CD8-positive, alpha-beta memory T cell (primary cell): ENCODE measurements at regions not wholly inside any gene's neighbourhood (a gene's known extent, or its start where the extent isn't known, plus 50 kb on each side); places are given as distances from the start of the nearest gene placed in this dataset.

Experiments used
- CTCF ChIA-PET: fragments of 350-600 bp; sonication (Branson Sonifier 250); formaldehyde crosslinking; loops from one replicate; lab custom pipeline; 2021; ENCODE audit warnings: antibody characterized with exemption; lab: Charles Lee
- POLR2A ChIA-PET: fragments of 350-600 bp; sonication (Branson Sonifier 250); formaldehyde crosslinking; loops from one replicate; lab custom pipeline; 2021; ENCODE audit warnings: antibody characterized with exemption; lab: Charles Lee
- DNase-seq, 5 donors: peaks; one replicate each; pipeline versions ENCODE4 v3.0.0 to v3.0.0-alpha.2; 2020 to 2022; ENCODE audit warnings: mixed read lengths in 1 of 5
- H3K27ac ChIP-seq: one replicate; pipeline ENCODE4 v1.7.0; 2013; ENCODE audit warnings: low read depth, mild to moderate bottlenecking, low read length, moderate library complexity
- H3K27me3 ChIP-seq: 2 replicates; pipeline ENCODE4 v1.7.0; 2013; ENCODE audit warnings: low read length, mild to moderate bottlenecking; ENCODE audit not compliant: insufficient read depth, poor library complexity, severe bottlenecking
- H3K36me3 ChIP-seq: 2 replicates; pipeline ENCODE4 v1.7.0; 2013; ENCODE audit warnings: mild to moderate bottlenecking, low read length, moderate library complexity; ENCODE audit not compliant: insufficient read depth
- H3K4me1 ChIP-seq: 2 replicates; pipeline ENCODE4 v1.7.0; 2013; ENCODE audit warnings: mild to moderate bottlenecking, low read length, moderate library complexity; ENCODE audit not compliant: insufficient read depth
- H3K4me3 ChIP-seq: 2 replicates; pipeline ENCODE4 v1.7.0; 2013; ENCODE audit warnings: mild to moderate bottlenecking, low read length
- H3K9me3 ChIP-seq: 2 replicates; pipeline ENCODE4 v1.7.0; 2013; ENCODE audit warnings: mild to moderate bottlenecking, low read length
- H3K27ac Mint-ChIP-seq, 8 donors: one replicate each; pipeline ENCODE4 v1.8.0; 2020 to 2021; ENCODE audit warnings: mixed read lengths in 8 of 8, mild to moderate bottlenecking in 6 of 8, inconsistent platforms in 3 of 8, moderate library complexity in 3 of 8
- H3K27me3 Mint-ChIP-seq, 2 donors: one replicate each; pipeline ENCODE4 v1.8.0; 2020 to 2021; ENCODE audit warnings: mixed read lengths in 2 of 2, mild to moderate bottlenecking in 1 of 2, moderate library complexity in 1 of 2
- H3K36me3 Mint-ChIP-seq, 3 donors: one replicate each; pipeline ENCODE4 v1.8.0; 2020 to 2021; ENCODE audit warnings: mixed read lengths in 3 of 3, inconsistent platforms in 1 of 3, mild to moderate bottlenecking in 1 of 3
- H3K4me1 Mint-ChIP-seq, 3 donors: one replicate each; pipeline ENCODE4 v1.8.0; 2020 to 2021; ENCODE audit warnings: mixed read lengths in 3 of 3, inconsistent platforms in 1 of 3, mild to moderate bottlenecking in 1 of 3
- H3K4me3 Mint-ChIP-seq, 7 donors: one replicate each; pipeline ENCODE4 v1.8.0; 2020 to 2021; ENCODE audit warnings: mixed read lengths in 7 of 7, mild to moderate bottlenecking in 6 of 7, moderate library complexity in 4 of 7, inconsistent platforms in 2 of 7
- H3K9me3 Mint-ChIP-seq, 5 donors: one replicate each; pipeline ENCODE4 v1.8.0; 2020 to 2022; ENCODE audit warnings: mixed read lengths in 5 of 5, mild to moderate bottlenecking in 3 of 5, moderate library complexity in 2 of 5, inconsistent platforms in 1 of 5

GRCh38 chr10:57023626-57024025 is 662.6 kb upstream of the ZWINT start:
- no peaks in the 10 kb centered on the region for H3K27me3 Mint-ChIP-seq
- H3K9me3 ChIP-seq, result no peaks in the 10 kb centered on the region
- no peak for DNase-seq
- no peak overlapping the region for H3K27ac Mint-ChIP-seq
- H3K4me3 ChIP-seq, result no peak overlapping the region
- CTCF ChIA-PET, result no interaction called here
- H3K4me1 Mint-ChIP-seq, result no peaks in the 10 kb centered on the region
- H3K9me3 Mint-ChIP-seq, result peaks cover 2 to 26% (median 6%) of the 10 kb centered on the region in 5 donors
- no peaks in the 10 kb centered on the region for H3K36me3 Mint-ChIP-seq
- no peak overlapping the region for H3K27ac ChIP-seq
- H3K36me3 ChIP-seq, result no peaks in the 10 kb centered on the region
- no peak overlapping the region for H3K4me3 Mint-ChIP-seq
- POLR2A ChIA-PET, result no interaction called here
- no peaks in the 10 kb centered on the region for H3K4me1 ChIP-seq
- H3K27me3 ChIP-seq, result no peaks in the 10 kb centered on the region

GRCh38 chr10:57018452-57018851 is 657.4 kb upstream of the ZWINT start:
- peaks cover 10% of the 10 kb centered on the region for H3K9me3 ChIP-seq
- Mint-ChIP-seq H3K27ac (no peak overlapping the region), H3K9me3 (peaks cover 7 to 20% (median 12%) of the 10 kb centered on the region in 5 donors), H3K36me3 (no peaks in the 10 kb centered on the region), H3K4me3 (no peak overlapping the region), H3K4me1 (no peaks in the 10 kb centered on the region), H3K27me3 (no peaks in the 10 kb centered on the region)
- no peak overlapping the region for H3K27ac ChIP-seq
- no peaks in the 10 kb centered on the region for H3K27me3 ChIP-seq
- POLR2A ChIA-PET, result no interaction called here
- no peaks in the 10 kb centered on the region for H3K4me1 ChIP-seq
- CTCF ChIA-PET, result no interaction called here
- H3K36me3 ChIP-seq, result no peaks in the 10 kb centered on the region
- no peak for DNase-seq
- no peak overlapping the region for H3K4me3 ChIP-seq

- Histone ChIP-seq H3K27ac (no peak overlapping the region), H3K36me3 (no peaks in the 10 kb centered on the region), H3K9me3 (peaks cover 10% of the 10 kb centered on the region), H3K4me1 (no peaks in the 10 kb centered on the region), H3K27me3 (no peaks in the 10 kb centered on the region), H3K4me3 (no peak overlapping the region)
- Mint-ChIP-seq H3K36me3 (no peaks in the 10 kb centered on the region), H3K4me3 (no peak overlapping the region), H3K4me1 (no peaks in the 10 kb centered on the region), H3K9me3 (peaks cover 5 to 18% (median 12%) of the 10 kb centered on the region in 5 donors), H3K27ac (no peak overlapping the region), H3K27me3 (no peaks in the 10 kb centered on the region)
- POLR2A ChIA-PET, result no interaction called here
- CTCF ChIA-PET, result no interaction called here
- DNase-seq, result no peak
Measured at GRCh38 chr10:57017356-57018037, 656.4 kb upstream of the ZWINT start.

- ChIA-PET CTCF (no interaction called here), POLR2A (no interaction called here)
- H3K4me1 Mint-ChIP-seq, result no peaks in the 10 kb centered on the region
Measured at GRCh38 chr10:57015595-57016318, 654.7 kb upstream of the ZWINT start.

GRCh38 chr10:57015187-57015586 is 654.1 kb upstream of the ZWINT start:
- no peak for DNase-seq
- Mint-ChIP-seq H3K36me3 (no peaks in the 10 kb centered on the region), H3K27me3 (no peaks in the 10 kb centered on the region), H3K4me3 (no peak overlapping the region), H3K4me1 (no peaks in the 10 kb centered on the region), H3K27ac (no peak overlapping the region), H3K9me3 (peaks cover 4 to 13% (median 7%) of the 10 kb centered on the region in 5 donors)
- Histone ChIP-seq H3K4me1 (no peaks in the 10 kb centered on the region), H3K27me3 (no peaks in the 10 kb centered on the region), H3K36me3 (no peaks in the 10 kb centered on the region), H3K27ac (no peak overlapping the region), H3K9me3 (peaks cover 10% of the 10 kb centered on the region), H3K4me3 (no peak overlapping the region)
- CTCF ChIA-PET, result no interaction called here
- POLR2A ChIA-PET, result no interaction called here

More at GRCh38 chr10:57015595-57016318, 654.7 kb upstream of the ZWINT start:
- no peaks in the 10 kb centered on the region for H3K36me3 ChIP-seq
- H3K9me3 Mint-ChIP-seq, result peaks cover 4 to 16% (median 8%) of the 10 kb centered on the region in 5 donors
- no peaks in the 10 kb centered on the region for H3K27me3 ChIP-seq
- no peaks in the 10 kb centered on the region for H3K27me3 Mint-ChIP-seq
- H3K27ac Mint-ChIP-seq, result no peak overlapping the region
- H3K4me1 ChIP-seq, result no peaks in the 10 kb centered on the region
- no peak for DNase-seq
- H3K4me3 Mint-ChIP-seq, result no peak overlapping the region
- no peak overlapping the region for H3K4me3 ChIP-seq
- no peaks in the 10 kb centered on the region for H3K36me3 Mint-ChIP-seq
- no peak overlapping the region for H3K27ac ChIP-seq
- peaks cover 10% of the 10 kb centered on the region for H3K9me3 ChIP-seq

GRCh38 chr10:57014758-57015157 is 653.7 kb upstream of the ZWINT start:
- peaks cover 10% of the 10 kb centered on the region for H3K9me3 ChIP-seq
- no peak overlapping the region for H3K4me3 ChIP-seq
- H3K4me1 ChIP-seq, result no peaks in the 10 kb centered on the region
- H3K4me1 Mint-ChIP-seq, result no peaks in the 10 kb centered on the region
- no peaks in the 10 kb centered on the region for H3K36me3 Mint-ChIP-seq
- H3K27me3 ChIP-seq, result no peaks in the 10 kb centered on the region
- no peaks in the 10 kb centered on the region for H3K27me3 Mint-ChIP-seq
- H3K36me3 ChIP-seq, result no peaks in the 10 kb centered on the region
- DNase-seq, result no peak
- CTCF ChIA-PET, result no interaction called here
- peaks cover 4 to 16% (median 9%) of the 10 kb centered on the region in 5 donors for H3K9me3 Mint-ChIP-seq
- no peak overlapping the region for H3K27ac ChIP-seq
- H3K27ac Mint-ChIP-seq, result no peak overlapping the region
- H3K4me3 Mint-ChIP-seq, result no peak overlapping the region
- POLR2A ChIA-PET, result no interaction called here

GRCh38 chr10:57008189-57008588 is 647.1 kb upstream of the ZWINT start:
- ChIA-PET CTCF (no interaction called here), POLR2A (no interaction called here)
- H3K9me3 Mint-ChIP-seq, result peaks cover 0 to 34% (median 10%) of the 10 kb centered on the region in 5 donors
- Histone ChIP-seq H3K27ac (no peak overlapping the region), H3K27me3 (no peaks in the 10 kb centered on the region), H3K4me3 (no peak overlapping the region), H3K36me3 (no peaks in the 10 kb centered on the region), H3K9me3 (no peaks in the 10 kb centered on the region), H3K4me1 (no peaks in the 10 kb centered on the region)
- no peaks in the 10 kb centered on the region for H3K27me3 Mint-ChIP-seq
- no peak for DNase-seq
- no peak overlapping the region for H3K4me3 Mint-ChIP-seq
- no peaks in the 10 kb centered on the region for H3K4me1 Mint-ChIP-seq
- no peaks in the 10 kb centered on the region for H3K36me3 Mint-ChIP-seq
- H3K27ac Mint-ChIP-seq, result no peak overlapping the region

GRCh38 chr10:56991591-56992069 is 630.6 kb upstream of the ZWINT start:
- Histone ChIP-seq H3K27ac (no peak overlapping the region), H3K4me1 (no peaks in the 10 kb centered on the region), H3K27me3 (no peaks in the 10 kb centered on the region), H3K36me3 (no peaks in the 10 kb centered on the region), H3K9me3 (no peaks in the 10 kb centered on the region), H3K4me3 (no peak overlapping the region)
- no peak overlapping the region for H3K4me3 Mint-ChIP-seq
- ChIA-PET CTCF (no interaction called here), POLR2A (no interaction called here)
- peaks cover under 1 to 25% (median 10%) of the 10 kb centered on the region in 5 donors for H3K9me3 Mint-ChIP-seq
- H3K36me3 Mint-ChIP-seq, result no peaks in the 10 kb centered on the region
- peaks cover 0 to 1% of the 10 kb centered on the region in 2 donors for H3K27me3 Mint-ChIP-seq
- no peaks in the 10 kb centered on the region for H3K4me1 Mint-ChIP-seq
- DNase-seq, result no peak
- H3K27ac Mint-ChIP-seq, result no peak overlapping the region
